GM18505 (cell line): ENCODE measurements at regions not wholly inside any gene's neighbourhood (a gene's known extent, or its start where the extent isn't known, plus 50 kb on each side); places are given as distances from the start of the nearest gene placed in this dataset.
"Not testable (repeated sequence)": the region's sequence is repeated elsewhere in the genome, so short reads cannot be mapped to it uniquely, and the experiment has no call there.

Experiments used
- ATAC-seq: cut with Tn5 transposase; IDR thresholded peaks from one replicate; pipeline ENCODE4 v1.9.1; 2021; ENCODE audit not compliant: unreplicated experiment
- POLR2A ChIP-seq: IDR thresholded peaks from 4 replicates; pipeline ENCODE4 v1.6.1; 2011; ENCODE audit warnings: borderline replicate concordance; ENCODE audit not compliant: insufficient read depth, insufficient read length; ENCODE audit errors: extremely low read depth

- ATAC-seq: no peak
- no peak for TF ChIP-seq POLR2A
These were observed 55.5 kb upstream of the PIK3C3 start for GRCh38 chr18:41899535-41899934.

GRCh38 chr18:41893432-41893831, 61.6 kb upstream of the PIK3C3 start:
- ATAC-seq: no peak
- no peak for TF ChIP-seq POLR2A

GRCh38 chr18:41887100-41887499, 67.9 kb upstream of the PIK3C3 start:
- TF ChIP-seq POLR2A: no peak
- no peak for ATAC-seq

GRCh38 chr18:41886126-41886807, 68.8 kb upstream of the PIK3C3 start:
- no peak for ATAC-seq
- TF ChIP-seq POLR2A: no peak

- TF ChIP-seq POLR2A: no peak
- ATAC-seq: no peak
These were observed 73.7 kb upstream of the PIK3C3 start for GRCh38 chr18:41881285-41881684.

- TF ChIP-seq POLR2A: no peak
- no peak for ATAC-seq
These were observed 75.8 kb upstream of the PIK3C3 start for GRCh38 chr18:41879256-41879655.

- TF ChIP-seq POLR2A: no peak
- no peak for ATAC-seq
These were observed 79.8 kb upstream of the PIK3C3 start for GRCh38 chr18:41875094-41875780.

- ATAC-seq: no peak
- TF ChIP-seq POLR2A: no peak
These were observed 81.3 kb upstream of the PIK3C3 start for GRCh38 chr18:41873730-41874129.

- no peak for TF ChIP-seq POLR2A
- no peak for ATAC-seq
These were observed 82.8 kb upstream of the PIK3C3 start for GRCh38 chr18:41872206-41872605.

- TF ChIP-seq POLR2A: no peak
- no peak for ATAC-seq
These were observed 83.6 kb upstream of the PIK3C3 start for GRCh38 chr18:41871229-41872000.

- no peak for TF ChIP-seq POLR2A
- no peak for ATAC-seq
These were observed 84.2 kb upstream of the PIK3C3 start for GRCh38 chr18:41870817-41871216.

- no peak for ATAC-seq
- TF ChIP-seq POLR2A: no peak
These were observed 84.8 kb upstream of the PIK3C3 start for GRCh38 chr18:41870191-41870590.

- not testable (repeated sequence) for ATAC-seq
These were observed 89.2 kb upstream of the PIK3C3 start for GRCh38 chr18:41865796-41866195.

- no peak for TF ChIP-seq POLR2A
- no peak for ATAC-seq
These were observed 90.8 kb upstream of the PIK3C3 start for GRCh38 chr18:41864216-41864615.
